Neural progenitor cell (in vitro differentiated cells): ENCODE measurements at regions not wholly inside any gene's neighbourhood (a gene's known extent, or its start where the extent isn't known, plus 50 kb on each side); places are given as distances from the start of the nearest gene placed in this dataset.
"Not testable (repeated sequence)": the region's sequence is repeated elsewhere in the genome, so short reads cannot be mapped to it uniquely, and the experiment has no call there.

Experiments
- CTCF ChIP-seq: fragments of 200-600 bp; sonication (generic); IDR thresholded peaks from 2 replicates; pipeline ENCODE4 v1.5.1; 2017; ENCODE audit warnings: antibody characterized with exemption, mild to moderate bottlenecking
- EZH2 ChIP-seq: fragments of 200-600 bp; sonication (generic); IDR thresholded peaks from 2 replicates; pipeline ENCODE4 v1.6.1; 2017; ENCODE audit warnings: antibody characterized with exemption, mild to moderate bottlenecking, moderate library complexity
- EZH2phosphoT487 ChIP-seq: fragments of 200-600 bp; sonication (generic); IDR thresholded peaks from 2 replicates; pipeline ENCODE4 v1.6.1; 2017; ENCODE audit warnings: antibody characterized with exemption

GRCh38 chr20:30586178-30586577 lies 671.3 kb upstream of the DEFB115 start:
- not testable (repeated sequence) for TF ChIP-seq CTCF, EZH2, EZH2phosphoT487
